ENCODE measurements at regions not wholly inside any gene's neighbourhood (a gene's known extent, or its start where the extent isn't known, plus 50 kb on each side); places are given as distances from the start of the nearest gene placed in this dataset.
"Not testable (repeated sequence)": the region's sequence is repeated elsewhere in the genome, so short reads cannot be mapped to it uniquely, and the experiment has no call there.

GRCh38 chr6:119497988-119498727, 148.6 kb upstream of the MAN1A1 start:
- no peak for DNase-seq (ENCODE audit: low read depth in 2 of 2)

GRCh38 chr6:119495230-119495683, 145.7 kb upstream of the MAN1A1 start:
- no peak for DNase-seq (ENCODE audit: low read depth in 2 of 2)

DNA sequence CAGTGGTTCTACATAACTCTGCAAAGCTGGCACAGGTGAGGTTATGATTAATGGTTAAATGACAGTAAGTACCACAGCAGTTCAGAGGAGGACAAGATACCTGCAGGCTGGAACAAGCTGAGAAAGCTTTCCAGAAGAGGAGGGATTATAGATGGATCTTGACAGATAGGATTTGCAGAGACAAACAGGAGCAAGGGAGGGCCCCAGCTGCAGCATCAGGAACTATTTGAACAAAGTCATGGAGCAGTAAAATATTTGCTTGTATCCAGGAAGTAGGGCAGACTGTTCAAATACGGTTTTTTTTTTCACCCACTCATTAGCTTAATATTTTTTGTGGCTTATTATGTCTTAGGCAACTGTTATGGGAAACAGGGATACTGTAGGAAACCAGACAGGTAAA, 144.4 kb upstream of the MAN1A1 start:
- no peak for DNase-seq (ENCODE audit: low read depth in 2 of 2)

GRCh38 chr6:119491112-119491511, 141.6 kb upstream of the MAN1A1 start:
- DNase-seq (ENCODE audit: low read depth in 2 of 2), result not testable (repeated sequence)

GRCh38 chr6:119490050-119490449, 140.5 kb upstream of the MAN1A1 start:
- DNase-seq (ENCODE audit: low read depth in 2 of 2), result not testable (repeated sequence)

DNA sequence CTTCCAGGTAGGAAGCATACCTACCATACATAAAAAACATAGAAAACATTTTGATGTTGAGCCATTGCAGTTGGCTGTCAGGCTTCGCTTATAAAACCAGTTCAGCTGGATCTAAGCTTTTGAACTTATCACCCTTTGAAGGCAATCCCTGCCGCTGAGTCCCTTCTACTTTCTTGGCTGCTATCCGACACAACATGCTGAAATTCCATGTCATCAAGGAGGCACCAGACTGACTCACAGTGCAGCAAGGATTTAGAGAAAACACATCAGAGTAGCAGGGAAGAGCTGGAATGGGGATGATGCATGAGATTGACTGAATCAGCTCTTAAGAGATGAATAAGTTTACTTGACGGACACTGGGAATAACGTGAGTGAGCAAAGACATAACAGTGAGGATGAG, 135.0 kb upstream of the MAN1A1 start:
- DNase-seq (ENCODE audit: low read depth in 2 of 2), result no peak

GRCh38 chr6:119483908-119484307, 134.3 kb upstream of the MAN1A1 start:
- no peak for DNase-seq (ENCODE audit: low read depth in 2 of 2)

DNA sequence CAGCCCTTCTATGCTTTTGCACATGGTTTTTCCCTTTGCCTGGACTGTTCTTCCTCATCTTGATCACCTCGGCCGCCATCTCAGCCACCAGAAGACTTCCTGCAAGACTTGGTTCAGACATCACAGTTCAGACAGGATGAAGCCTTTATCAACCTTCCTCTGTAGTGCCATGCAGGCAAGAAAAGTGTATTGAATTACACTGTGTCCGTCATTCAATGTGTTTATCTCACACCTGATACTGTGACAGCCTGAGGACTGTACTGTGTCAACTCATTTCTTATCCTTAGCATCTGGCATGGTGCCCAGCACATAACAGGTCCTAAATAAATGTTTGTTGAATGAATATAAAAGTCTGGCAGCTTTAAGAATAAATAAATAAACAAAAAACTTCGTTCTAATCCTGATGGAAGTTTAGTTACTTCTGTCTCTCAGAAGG, 133.3 kb upstream of the MAN1A1 start:
- DNase-seq (ENCODE audit: low read depth in 2 of 2), result no peak

- no peak for DNase-seq (ENCODE audit: low read depth in 2 of 2)
These were observed 132.4 kb upstream of the MAN1A1 start for GRCh38 chr6:119481976-119482375.

- DNase-seq (ENCODE audit: low read depth in 2 of 2), result no peak
These were observed 131.5 kb upstream of the MAN1A1 start for GRCh38 chr6:119480961-119481497.

- DNase-seq (ENCODE audit: low read depth in 2 of 2), result no peak
These were observed 130.5 kb upstream of the MAN1A1 start for GRCh38 chr6:119479860-119480655.

- DNase-seq (ENCODE audit: low read depth in 2 of 2), result no peak
These were observed 127.0 kb upstream of the MAN1A1 start for GRCh38 chr6:119476554-119476953.

DNA sequence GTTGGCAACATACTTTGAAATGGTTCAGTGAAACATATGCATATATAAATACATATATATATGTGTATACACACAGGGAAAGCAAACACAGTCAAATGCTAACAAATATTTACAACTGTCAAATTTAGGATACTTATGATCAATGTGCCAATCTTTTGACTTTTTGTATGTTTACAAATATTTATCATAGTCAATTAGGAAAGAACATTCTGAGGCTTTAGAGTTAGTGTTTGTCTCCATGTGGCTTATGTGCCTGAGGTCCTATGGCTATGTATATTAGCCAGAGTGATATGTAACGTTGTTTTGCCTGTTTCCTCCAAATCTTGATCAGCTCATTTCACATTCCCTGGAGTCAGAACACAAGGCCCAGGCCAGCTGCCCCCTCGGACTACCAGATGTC, 126.5 kb upstream of the MAN1A1 start:
- DNase-seq (ENCODE audit: low read depth in 2 of 2), result no peak

GRCh38 chr6:119470893-119471542, 121.5 kb upstream of the MAN1A1 start:
- DNase-seq (ENCODE audit: low read depth in 2 of 2), result no peak

- DNase-seq (ENCODE audit: low read depth in 2 of 2), result no peak
These were observed 118.0 kb upstream of the MAN1A1 start for GRCh38 chr6:119467488-119468081.

DNA sequence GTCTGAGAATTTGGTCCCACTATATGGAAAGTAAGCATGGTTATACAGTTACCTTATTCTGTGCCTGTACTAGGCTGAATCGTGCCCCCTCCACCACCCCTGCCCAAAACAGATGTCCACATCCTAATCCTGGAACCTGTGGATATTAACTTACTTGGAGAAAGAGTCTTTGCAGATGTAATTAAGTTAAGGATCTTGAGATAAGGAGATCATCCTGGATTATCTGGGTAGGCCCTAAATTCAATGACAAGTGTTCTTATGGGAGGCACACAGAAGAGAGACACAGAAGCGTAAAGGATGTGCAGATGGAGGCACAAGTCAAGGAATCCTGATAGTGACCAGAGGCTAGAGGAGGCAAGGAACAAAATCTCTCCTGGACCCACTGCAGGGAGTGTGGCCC, 116.7 kb upstream of the MAN1A1 start:
- no peak for DNase-seq (ENCODE audit: low read depth in 2 of 2)

GRCh38 chr6:119463081-119463626, 113.6 kb upstream of the MAN1A1 start:
- DNase-seq (ENCODE audit: low read depth in 2 of 2), result no peak

DNA sequence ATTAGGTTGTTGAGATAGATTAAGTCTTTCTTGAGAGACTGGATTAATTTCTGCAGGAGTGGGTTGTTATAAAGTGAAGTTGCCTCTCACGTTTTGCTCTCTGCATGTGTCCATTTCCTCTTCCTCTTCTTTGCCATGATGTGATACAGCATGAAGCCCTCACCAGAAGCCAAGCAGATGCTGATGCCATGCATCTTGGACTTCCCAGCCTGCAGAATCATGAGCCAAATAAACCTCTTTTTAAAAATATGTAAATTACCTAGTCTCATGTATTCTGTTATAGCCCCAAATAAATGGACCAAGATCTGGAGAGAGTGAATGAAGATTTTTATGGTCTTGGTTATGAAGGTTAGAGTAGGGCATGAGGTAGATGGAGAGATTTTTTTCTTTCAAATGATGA, 111.6 kb upstream of the MAN1A1 start:
- no peak for DNase-seq (ENCODE audit: low read depth in 2 of 2)

- no peak for DNase-seq (ENCODE audit: low read depth in 2 of 2)
These were observed 109.8 kb upstream of the MAN1A1 start for GRCh38 chr6:119459207-119459974.

- DNase-seq (ENCODE audit: low read depth in 2 of 2), result no peak
These were observed 105.2 kb upstream of the MAN1A1 start for GRCh38 chr6:119454714-119455113.
